GM12878 (cell line): ENCODE measurements at regions not wholly inside any gene's neighbourhood (a gene's known extent, or its start where the extent isn't known, plus 50 kb on each side); places are given as distances from the start of the nearest gene placed in this dataset.

Source experiments
- ATAC-seq: fragments of 200-7000 bp; cut with Tn5 transposase; 3 replicates; pipeline ENCODE4 v1.9.1; 2020; ENCODE audit warnings: mild to moderate bottlenecking, moderate library complexity
- BruUV-seq: library from RNA; stranded (reverse); fragments of 400-500 nt; replicated peaks from 2 replicates; lab custom pipeline; 2021; lab: Mats Ljungman, UMichigan
- CTCF ChIA-PET: fragments of 300-600 bp; sonication (Branson Sonifier 250); formaldehyde crosslinking; extraction: SDS; loops from one replicate; lab custom pipeline; 2021; ENCODE audit warnings: inconsistent platforms; lab: Yijun Ruan, JAX
- POLR2A ChIA-PET: fragments of 350-600 bp; formaldehyde crosslinking; extraction: SDS; loops from one replicate; lab custom pipeline; 2021; ENCODE audit warnings: inconsistent platforms; lab: Charles Lee
- RAD21 ChIA-PET: fragments of 300-600 bp; sonication (Branson Sonifier 250); formaldehyde crosslinking; loops from one replicate; lab custom pipeline; 2023; ENCODE audit warnings: antibody characterized with exemption; ENCODE audit not compliant: unreplicated experiment; lab: Charles Lee
- SMC1A ChIA-PET: fragments of 300-600 bp; sonication (Branson Sonifier 250); formaldehyde crosslinking; loops from one replicate; lab custom pipeline; 2023; ENCODE audit not compliant: unreplicated experiment, uncharacterized antibody; lab: Charles Lee
- DNase-seq: peaks from one replicate; pipeline ENCODE4 v3.0.0-alpha.2; 2011; ENCODE audit warnings: low read depth, low spot score
- FAIRE-seq: peaks from 3 replicates; lab custom pipeline; 2011; peaks lifted over from hg19 to GRCh38; lab: Jason Lieb, UNC
- H2AFZ ChIP-seq: 2 replicates; pipeline ENCODE4 v1.6.0; 2011; ENCODE audit warnings: low read depth, low read length, control low read depth; ENCODE audit not compliant: control insufficient read depth
- H3K27ac ChIP-seq: 2 replicates; pipeline ENCODE4 v1.5.1; 2011; ENCODE audit warnings: control low read depth; ENCODE audit not compliant: control insufficient read depth, insufficient read depth
- H3K27me3 ChIP-seq, 2 experiments: replicated peaks in 1 of 2; 2 replicates each; pipeline versions ENCODE4 v1.6.0 to v1.6.1; 2011; ENCODE audit warnings: low read length in 1 of 2; ENCODE audit not compliant: control insufficient read depth in 2 of 2, insufficient read depth in 2 of 2
- H3K36me3 ChIP-seq, 2 experiments: 2 replicates each; pipeline ENCODE4 v1.5.1; 2011; ENCODE audit warnings: low read length in 1 of 2; ENCODE audit not compliant: control insufficient read depth in 2 of 2, insufficient read depth in 2 of 2
- H3K4me1 ChIP-seq: 2 replicates; pipeline ENCODE4 v1.6.1; 2011; ENCODE audit warnings: mild to moderate bottlenecking, low read length, moderate library complexity, mixed read lengths; ENCODE audit not compliant: control insufficient read depth, insufficient read depth
- H3K4me2 ChIP-seq: 2 replicates; pipeline ENCODE4 v1.6.0; 2011; ENCODE audit warnings: control low read depth; ENCODE audit not compliant: control insufficient read depth, insufficient read depth
- H3K4me3 ChIP-seq: fragments of 200-600 bp; sonication (generic); 2 replicates; pipeline ENCODE4 v1.5.1; 2016
- H3K79me2 ChIP-seq: 2 replicates; pipeline ENCODE4 v1.6.0; 2011; ENCODE audit warnings: low read length; ENCODE audit not compliant: control insufficient read depth, insufficient read depth
- H3K9ac ChIP-seq: 2 replicates; pipeline ENCODE4 v1.8.0; 2011; ENCODE audit warnings: low read length, control low read depth, mixed read lengths; ENCODE audit not compliant: control insufficient read depth, insufficient read depth
- H3K9me3 ChIP-seq: replicated peaks from 3 replicates; pipeline ENCODE4 v1.5.1; 2011; ENCODE audit warnings: mild to moderate bottlenecking, low read length; ENCODE audit not compliant: control insufficient read depth, insufficient read depth
- H4K20me1 ChIP-seq: 2 replicates; pipeline ENCODE4 v1.6.0; 2011; ENCODE audit not compliant: control insufficient read depth, insufficient read depth
- GATAD2B ChIP-seq: fragments of 450-650 bp; conservative IDR thresholded peaks from 2 replicates; pipeline ENCODE4 v1.6.1; 2017; ENCODE audit warnings: low read depth, mild to moderate bottlenecking, moderate library complexity
- HCFC1 ChIP-seq: fragments of 150-350 bp; IDR thresholded peaks from 2 replicates; pipeline ENCODE4 v1.6.1; 2014; ENCODE audit warnings: low read length
- HDAC6 ChIP-seq: fragments of 200-600 bp; sonication (generic); IDR thresholded peaks from one replicate; pipeline ENCODE4 v1.8.0; 2017; ENCODE audit warnings: antibody characterized with exemption; ENCODE audit not compliant: unreplicated experiment
- JUND ChIP-seq: IDR thresholded peaks from 2 replicates; pipeline ENCODE4 v1.6.1; 2012; ENCODE audit warnings: low read depth, mild to moderate bottlenecking, low read length, improper control_type of control experiment, moderate library complexity
- KAT2A ChIP-seq: conservative IDR thresholded peaks from 2 replicates; pipeline ENCODE4 v1.6.1; 2011; ENCODE audit warnings: low read depth, low read length; ENCODE audit not compliant: control insufficient read depth
- LARP7 ChIP-seq: fragments of 450-650 bp; IDR thresholded peaks from 2 replicates; pipeline ENCODE4 v1.6.1; 2017; ENCODE audit warnings: mild to moderate bottlenecking
- PAX5 ChIP-seq: IDR thresholded peaks from 2 replicates; pipeline ENCODE4 v1.6.1; 2011; ENCODE audit warnings: low read depth, low read length, borderline replicate concordance
- RFX5 ChIP-seq: IDR thresholded peaks from 2 replicates; pipeline ENCODE4 v1.6.1; 2011; ENCODE audit warnings: low read depth, low read length, improper control_type of control experiment
- STAT1 ChIP-seq: fragments of 450-650 bp; conservative IDR thresholded peaks from 2 replicates; pipeline ENCODE4 v1.6.1; 2014; ENCODE audit warnings: antibody characterized with exemption, mild to moderate bottlenecking
- YY1 ChIP-seq: IDR thresholded peaks from 2 replicates; pipeline ENCODE4 v1.6.1; 2011; ENCODE audit warnings: low read depth, mild to moderate bottlenecking, low read length
- ZNF24 ChIP-seq: fragments of 450-650 bp; IDR thresholded peaks from 2 replicates; pipeline ENCODE4 v1.6.1; 2017; ENCODE audit warnings: antibody characterized with exemption, mild to moderate bottlenecking
- in situ Hi-C: fragments of 300-500 bp; cut with MboI; formaldehyde crosslinking; loops from 9 replicates; pipeline ENCODE4 v1.14.3; 2018; ENCODE audit warnings: mixed read lengths
- intact Hi-C: fragments of 100-400 bp; cut with micrococcal nuclease; formaldehyde crosslinking; loops from one replicate; pipeline ENCODE4 v1.14.2; 2022; ENCODE audit not compliant: unreplicated experiment
- TF ChIP-seq, protein P1 (sequence below): IDR thresholded peaks from 2 replicates; pipeline ENCODE4 v1.6.1; 2012; ENCODE audit warnings: low read depth, low read length, improper control_type of control experiment
- TF ChIP-seq, protein P2 (sequence below): fragments of 450-650 bp; IDR thresholded peaks from 2 replicates; pipeline ENCODE4 v1.6.1; 2014; ENCODE audit warnings: mild to moderate bottlenecking

DNA sequence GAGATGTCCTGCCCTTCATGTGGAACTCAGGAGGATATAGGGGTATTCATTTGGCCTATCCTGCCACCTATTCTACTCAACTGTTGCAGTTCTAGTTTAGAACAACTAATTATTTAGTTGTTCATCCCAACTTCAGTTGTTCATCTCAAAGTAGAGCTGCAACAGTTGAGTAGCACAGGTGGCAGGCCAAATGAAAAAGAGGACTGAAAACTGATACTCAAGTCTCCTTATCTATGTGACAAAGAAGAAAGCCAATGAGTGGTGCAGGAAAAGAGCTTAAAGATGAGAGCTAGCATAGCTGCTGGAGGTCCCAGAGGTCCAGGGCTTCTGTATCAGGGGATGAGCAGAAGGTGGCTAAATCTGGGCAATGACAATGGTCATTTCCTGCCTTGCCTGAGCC, 148.9 kb upstream of the KITLG start:
- ChIA-PET POLR2A (no interaction called here), CTCF (no interaction called here), RAD21 (no interaction called here), SMC1A (no interaction called here)
- Histone ChIP-seq H3K27ac (no peak overlapping the region), H2AFZ (no peak overlapping the region), H3K4me1 (no peaks in the 10 kb centered on the region), H3K9ac (no peak overlapping the region), H3K4me2 (no peak overlapping the region), H4K20me1 (no peaks in the 10 kb centered on the region), H3K4me3 (no peak overlapping the region), H3K79me2 (no peaks in the 10 kb centered on the region), H3K36me3 (no peaks in the 10 kb centered on the region), H3K9me3 (no peaks in the 10 kb centered on the region), H3K27me3 (no peaks in the 10 kb centered on the region)
- ATAC-seq (no peak), DNase-seq (no peak), FAIRE-seq (no peak)
- no TSS peak for BruUV-seq
- intact Hi-C loops (no loop called here), in situ Hi-C loops (no loop called here)
- TF ChIP-seq ZNF24 (no peak), PAX5 (no peak), KAT2A (no peak), JUND (no peak), YY1 (no peak), LARP7 (no peak), HCFC1 (no peak), HDAC6 (no peak), STAT1 (no peak), RFX5 (no peak), GATAD2B (no peak)
- TF ChIP-seq, protein P1, sequence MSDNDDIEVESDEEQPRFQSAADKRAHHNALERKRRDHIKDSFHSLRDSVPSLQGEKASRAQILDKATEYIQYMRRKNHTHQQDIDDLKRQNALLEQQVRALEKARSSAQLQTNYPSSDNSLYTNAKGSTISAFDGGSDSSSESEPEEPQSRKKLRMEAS = no peak
- TF ChIP-seq, protein P2, sequence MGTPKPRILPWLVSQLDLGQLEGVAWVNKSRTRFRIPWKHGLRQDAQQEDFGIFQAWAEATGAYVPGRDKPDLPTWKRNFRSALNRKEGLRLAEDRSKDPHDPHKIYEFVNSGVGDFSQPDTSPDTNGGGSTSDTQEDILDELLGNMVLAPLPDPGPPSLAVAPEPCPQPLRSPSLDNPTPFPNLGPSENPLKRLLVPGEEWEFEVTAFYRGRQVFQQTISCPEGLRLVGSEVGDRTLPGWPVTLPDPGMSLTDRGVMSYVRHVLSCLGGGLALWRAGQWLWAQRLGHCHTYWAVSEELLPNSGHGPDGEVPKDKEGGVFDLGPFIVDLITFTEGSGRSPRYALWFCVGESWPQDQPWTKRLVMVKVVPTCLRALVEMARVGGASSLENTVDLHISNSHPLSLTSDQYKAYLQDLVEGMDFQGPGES = no peak
